ENCODE measurements at regions not wholly inside any gene's neighbourhood (a gene's known extent, or its start where the extent isn't known, plus 50 kb on each side); places are given as distances from the start of the nearest gene placed in this dataset.

DNA sequence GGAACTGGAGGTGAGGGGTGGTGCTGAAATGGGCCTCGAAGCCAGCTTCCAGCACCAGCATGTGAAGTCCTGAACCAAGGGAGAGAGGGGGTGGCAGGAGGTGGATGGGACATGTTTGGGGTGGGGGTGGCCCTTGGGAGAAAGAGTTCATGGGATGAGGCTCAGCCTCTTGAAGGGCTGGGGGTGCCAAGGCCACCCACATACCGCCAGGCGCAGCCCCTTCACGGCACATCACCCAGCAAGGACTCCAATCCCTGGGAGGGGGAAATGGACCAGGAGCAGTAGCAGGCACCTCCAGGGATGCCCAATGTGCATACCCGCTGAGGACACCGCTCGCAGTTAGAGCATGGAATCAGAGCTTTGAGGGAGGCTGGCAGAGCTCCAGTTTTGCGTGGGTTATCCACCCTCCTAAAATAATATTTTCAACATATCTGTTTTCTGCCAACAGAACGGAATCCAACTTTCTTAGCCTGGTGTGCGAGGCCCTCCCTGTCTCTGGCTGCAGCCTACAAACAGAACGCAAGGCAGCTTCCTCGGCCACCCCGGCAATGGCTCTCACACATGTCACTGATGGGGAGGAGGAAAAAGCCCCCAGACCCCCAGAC lies 140.5 kb upstream of the VSTM2B start:
- no peak for TF ChIP-seq POLR2AphosphoS5 (IDR thresholded peaks at IDR 0.05)
- TF ChIP-seq, protein P1, sequence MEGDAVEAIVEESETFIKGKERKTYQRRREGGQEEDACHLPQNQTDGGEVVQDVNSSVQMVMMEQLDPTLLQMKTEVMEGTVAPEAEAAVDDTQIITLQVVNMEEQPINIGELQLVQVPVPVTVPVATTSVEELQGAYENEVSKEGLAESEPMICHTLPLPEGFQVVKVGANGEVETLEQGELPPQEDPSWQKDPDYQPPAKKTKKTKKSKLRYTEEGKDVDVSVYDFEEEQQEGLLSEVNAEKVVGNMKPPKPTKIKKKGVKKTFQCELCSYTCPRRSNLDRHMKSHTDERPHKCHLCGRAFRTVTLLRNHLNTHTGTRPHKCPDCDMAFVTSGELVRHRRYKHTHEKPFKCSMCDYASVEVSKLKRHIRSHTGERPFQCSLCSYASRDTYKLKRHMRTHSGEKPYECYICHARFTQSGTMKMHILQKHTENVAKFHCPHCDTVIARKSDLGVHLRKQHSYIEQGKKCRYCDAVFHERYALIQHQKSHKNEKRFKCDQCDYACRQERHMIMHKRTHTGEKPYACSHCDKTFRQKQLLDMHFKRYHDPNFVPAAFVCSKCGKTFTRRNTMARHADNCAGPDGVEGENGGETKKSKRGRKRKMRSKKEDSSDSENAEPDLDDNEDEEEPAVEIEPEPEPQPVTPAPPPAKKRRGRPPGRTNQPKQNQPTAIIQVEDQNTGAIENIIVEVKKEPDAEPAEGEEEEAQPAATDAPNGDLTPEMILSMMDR (IDR thresholded peaks at IDR 0.05; ENCODE audit: poor library complexity, severe bottlenecking) = no peak

All from neural cell (in vitro differentiated cells).